ENCODE measurements at regions not wholly inside any gene's neighbourhood (a gene's known extent, or its start where the extent isn't known, plus 50 kb on each side); places are given as distances from the start of the nearest gene placed in this dataset.
"Not testable (repeated sequence)": the region's sequence is repeated elsewhere in the genome, so short reads cannot be mapped to it uniquely, and the experiment has no call there.

DNA sequence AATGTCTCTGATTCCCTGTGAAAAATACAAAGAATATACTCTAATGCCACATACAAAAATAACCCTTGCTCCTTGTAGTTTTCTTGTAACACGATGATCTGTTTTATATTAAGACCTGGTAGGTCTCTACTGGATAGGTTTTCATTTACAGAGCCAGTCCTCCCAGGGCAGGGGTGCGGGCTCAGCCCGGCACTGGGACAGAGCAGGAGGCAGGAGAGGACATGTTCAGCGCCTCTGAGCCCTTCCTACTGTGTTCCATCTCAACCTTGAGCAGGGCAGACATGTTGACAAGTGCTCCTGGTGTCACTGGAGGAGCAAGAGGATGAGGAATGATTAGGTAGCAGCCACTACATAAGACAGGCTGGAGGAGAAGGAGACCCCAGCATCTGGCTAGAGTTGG, 335.5 kb downstream of the INSIG2 start:
- no peak overlapping the region for H3K27ac ChIP-seq
- H3K4me3 ChIP-seq (ENCODE audit: low read depth, low read length), result no peak overlapping the region
- TF ChIP-seq, protein P1, sequence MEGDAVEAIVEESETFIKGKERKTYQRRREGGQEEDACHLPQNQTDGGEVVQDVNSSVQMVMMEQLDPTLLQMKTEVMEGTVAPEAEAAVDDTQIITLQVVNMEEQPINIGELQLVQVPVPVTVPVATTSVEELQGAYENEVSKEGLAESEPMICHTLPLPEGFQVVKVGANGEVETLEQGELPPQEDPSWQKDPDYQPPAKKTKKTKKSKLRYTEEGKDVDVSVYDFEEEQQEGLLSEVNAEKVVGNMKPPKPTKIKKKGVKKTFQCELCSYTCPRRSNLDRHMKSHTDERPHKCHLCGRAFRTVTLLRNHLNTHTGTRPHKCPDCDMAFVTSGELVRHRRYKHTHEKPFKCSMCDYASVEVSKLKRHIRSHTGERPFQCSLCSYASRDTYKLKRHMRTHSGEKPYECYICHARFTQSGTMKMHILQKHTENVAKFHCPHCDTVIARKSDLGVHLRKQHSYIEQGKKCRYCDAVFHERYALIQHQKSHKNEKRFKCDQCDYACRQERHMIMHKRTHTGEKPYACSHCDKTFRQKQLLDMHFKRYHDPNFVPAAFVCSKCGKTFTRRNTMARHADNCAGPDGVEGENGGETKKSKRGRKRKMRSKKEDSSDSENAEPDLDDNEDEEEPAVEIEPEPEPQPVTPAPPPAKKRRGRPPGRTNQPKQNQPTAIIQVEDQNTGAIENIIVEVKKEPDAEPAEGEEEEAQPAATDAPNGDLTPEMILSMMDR (IDR thresholded peaks at IDR 0.05; ENCODE audit: low read depth, low read length, missing control alignments), result no peak
- DNase-seq, result no peak
- H3K27me3 ChIP-seq (replicated peaks), result no peaks in the 10 kb centered on the region
- in situ Hi-C loops (cut with HindIII; ENCODE audit: low pct_ligation_motif_present, low sequenced_read_pairs), result no loop called here
- no peaks in the 10 kb centered on the region for H3K36me3 ChIP-seq (replicated peaks)

DNA sequence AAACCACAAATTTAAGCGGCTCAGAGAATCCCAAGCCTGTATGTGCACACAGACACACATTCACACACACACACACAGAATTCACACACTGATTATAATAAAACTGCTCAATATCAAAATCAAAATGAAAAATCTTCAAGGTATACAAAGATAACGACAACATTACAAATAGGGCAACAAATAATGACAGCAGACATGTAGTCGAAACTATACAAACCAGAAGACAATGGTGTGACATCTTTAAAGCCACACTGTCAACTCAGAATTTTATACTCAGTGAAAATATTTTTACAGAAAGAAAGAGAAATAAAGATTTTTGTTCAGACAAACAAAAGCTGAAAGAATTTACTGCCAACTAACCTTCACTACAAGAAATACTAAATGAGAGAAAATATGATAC, 333.4 kb downstream of the INSIG2 start:
- Histone ChIP-seq H3K36me3 (replicated peaks) (no peaks in the 10 kb centered on the region), H3K27ac (no peak overlapping the region), H3K27me3 (replicated peaks) (no peaks in the 10 kb centered on the region), H3K4me3 (ENCODE audit: low read depth, low read length) (no peak overlapping the region)
- in situ Hi-C loops (cut with HindIII; ENCODE audit: low pct_ligation_motif_present, low sequenced_read_pairs), result no loop called here
- TF ChIP-seq, protein P1 (IDR thresholded peaks at IDR 0.05; ENCODE audit: low read depth, low read length, missing control alignments), result no peak
- no peak for DNase-seq

DNA sequence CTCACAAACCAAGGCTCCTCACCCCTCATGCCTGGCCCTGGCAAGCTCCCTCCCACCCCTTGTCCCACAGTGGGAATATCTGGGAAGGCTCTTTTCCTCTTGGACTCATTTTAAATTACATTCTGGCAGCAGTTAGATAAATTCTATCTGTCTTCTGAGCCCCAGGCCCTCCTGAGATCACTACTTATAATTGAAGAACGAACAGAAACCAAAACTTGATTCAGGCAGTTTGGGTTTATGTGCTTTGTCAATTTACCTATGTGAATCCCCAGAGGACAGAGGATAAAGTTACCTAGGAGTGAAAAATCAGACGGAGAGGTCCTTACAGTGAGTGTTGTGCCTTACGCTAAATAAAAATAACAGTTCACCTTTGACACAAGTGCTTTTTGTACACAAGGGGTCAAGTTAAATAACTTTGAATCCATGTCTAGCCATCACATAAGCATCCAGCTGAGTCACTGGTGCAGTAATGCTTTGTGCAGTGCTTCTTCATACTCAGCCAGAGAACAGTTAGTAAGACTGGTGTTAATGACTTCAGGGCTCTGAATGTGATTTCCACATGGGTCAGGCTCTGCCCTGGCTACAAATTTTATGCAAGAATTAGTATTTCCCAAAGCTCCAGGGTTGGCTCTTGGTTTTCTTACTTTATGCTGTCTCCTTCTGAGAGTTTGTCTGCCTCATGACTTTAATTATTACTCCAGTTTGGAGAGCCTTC, 329.3 kb downstream of the INSIG2 start:
- Histone ChIP-seq H3K36me3 (replicated peaks) (no peaks in the 10 kb centered on the region), H3K27me3 (replicated peaks) (no peaks in the 10 kb centered on the region), H3K27ac (no peak overlapping the region), H3K4me3 (ENCODE audit: low read depth, low read length) (no peak overlapping the region)
- TF ChIP-seq, protein P1 (IDR thresholded peaks at IDR 0.05; ENCODE audit: low read depth, low read length, missing control alignments), result no peak
- DNase-seq, result peak; percentile 44
- in situ Hi-C loops (cut with HindIII; ENCODE audit: low pct_ligation_motif_present, low sequenced_read_pairs), result no loop called here

DNA sequence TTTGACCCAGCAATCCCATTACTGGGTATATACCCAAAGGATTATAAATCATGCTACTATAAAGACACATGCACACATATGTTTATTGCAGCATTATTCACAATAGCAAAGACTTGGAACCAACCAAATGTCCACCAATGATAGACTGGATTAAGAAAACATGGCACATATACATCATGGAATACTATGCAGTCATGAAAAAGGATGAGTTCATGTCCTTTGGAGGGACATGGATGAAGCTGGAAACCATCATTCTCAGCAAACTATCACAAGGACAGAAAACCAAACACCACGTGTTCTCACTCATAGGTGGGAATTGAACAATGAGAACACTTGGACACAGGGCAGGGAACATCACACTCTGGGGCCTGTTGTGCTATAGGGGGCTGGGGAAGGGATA, 326.9 kb downstream of the INSIG2 start:
- in situ Hi-C loops (cut with HindIII; ENCODE audit: low pct_ligation_motif_present, low sequenced_read_pairs); H3K36me3 ChIP-seq (replicated peaks); DNase-seq; H3K27me3 ChIP-seq (replicated peaks); H3K4me3 ChIP-seq (ENCODE audit: low read depth, low read length); H3K27ac ChIP-seq: not testable (repeated sequence)

DNA sequence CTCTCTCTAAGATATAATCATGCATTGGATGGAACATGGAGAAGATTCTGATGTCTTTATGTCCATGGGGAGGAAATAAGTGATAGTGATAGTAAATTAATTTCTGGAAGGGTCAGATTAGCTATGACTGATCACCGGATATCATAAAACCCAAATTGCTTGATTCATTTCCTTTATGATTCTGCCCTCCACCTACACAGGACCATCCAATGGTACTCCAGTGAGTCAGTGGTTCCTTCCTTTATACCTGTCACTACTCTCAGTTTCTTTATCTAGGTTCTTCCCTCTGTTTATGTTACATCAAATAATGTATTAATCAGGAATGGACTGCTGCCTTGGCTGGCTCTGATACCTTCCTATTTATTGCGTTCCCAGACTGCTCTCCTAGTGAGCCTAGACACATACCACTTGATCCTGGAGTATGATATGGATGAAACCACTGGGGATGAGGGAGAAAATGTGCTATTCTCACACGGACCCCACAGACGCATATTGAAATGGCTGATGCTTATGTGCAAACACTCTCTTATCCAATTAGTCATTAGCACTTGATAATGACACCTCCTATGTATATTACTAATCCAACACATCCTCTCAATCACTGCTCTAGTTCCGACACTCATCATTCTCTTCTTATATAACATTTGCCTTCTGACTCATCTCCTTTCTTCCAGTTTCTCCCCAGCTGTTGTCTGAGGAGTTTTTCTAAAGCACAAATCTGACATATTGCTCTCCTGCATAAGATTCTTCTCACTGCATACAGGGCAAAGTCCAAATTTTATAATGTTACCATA, 315.6 kb downstream of the INSIG2 start:
- H3K4me3 ChIP-seq (ENCODE audit: low read depth, low read length), result no peak overlapping the region

DNA sequence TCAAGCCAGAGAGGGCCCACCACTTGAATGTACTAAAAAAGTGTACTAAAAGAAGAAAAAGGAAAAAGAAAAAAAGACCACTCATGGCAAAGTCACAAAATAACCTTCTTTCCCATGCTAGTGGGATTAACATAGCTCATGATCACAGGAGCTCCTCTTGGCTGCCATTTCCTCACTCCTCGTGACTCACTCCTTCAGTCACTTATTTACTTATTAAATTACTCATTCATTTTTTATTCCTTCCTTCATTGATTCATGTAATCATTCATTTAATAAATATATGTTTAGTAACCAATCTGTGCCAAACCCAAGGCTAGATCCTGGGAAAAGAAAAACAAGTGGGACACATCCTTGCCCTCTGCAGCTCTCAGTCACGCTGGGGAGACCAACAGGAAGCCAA, 300.5 kb downstream of the INSIG2 start:
- Histone ChIP-seq H3K36me3 (replicated peaks) (no peaks in the 10 kb centered on the region), H3K27ac (peak overlapping the region; percentile 51), H3K27me3 (replicated peaks) (no peaks in the 10 kb centered on the region), H3K4me3 (ENCODE audit: low read depth, low read length) (no peak overlapping the region)
- in situ Hi-C loops (cut with HindIII; ENCODE audit: low pct_ligation_motif_present, low sequenced_read_pairs), result no loop called here
- TF ChIP-seq, protein P1 (IDR thresholded peaks at IDR 0.05; ENCODE audit: low read depth, low read length, missing control alignments), result no peak
- peak; percentile 34 for DNase-seq

More for the DNA sequence above, 315.6 kb downstream of the INSIG2 start:
- Histone ChIP-seq H3K36me3 (replicated peaks) (no peaks in the 10 kb centered on the region), H3K27ac (no peak overlapping the region), H3K27me3 (replicated peaks) (no peaks in the 10 kb centered on the region)
- TF ChIP-seq, protein P1 (IDR thresholded peaks at IDR 0.05; ENCODE audit: low read depth, low read length, missing control alignments), result no peak
- in situ Hi-C loops (cut with HindIII; ENCODE audit: low pct_ligation_motif_present, low sequenced_read_pairs), result no loop called here
- no peak for DNase-seq
